Neural progenitor cell (in vitro differentiated cells): ENCODE measurements at regions not wholly inside any gene's neighbourhood (a gene's known extent, or its start where the extent isn't known, plus 50 kb on each side); places are given as distances from the start of the nearest gene placed in this dataset.

Source experiments
- DNase-seq: peaks from one replicate; pipeline ENCODE4 v3.0.0-alpha.2; 2016; ENCODE audit warnings: low spot score
- H2AFZ ChIP-seq: fragments of 200-600 bp; sonication (generic); replicated peaks from 2 replicates; pipeline ENCODE4 v1.6.1; 2016; ENCODE audit warnings: antibody characterized with exemption
- H3F3A ChIP-seq: fragments of 200-600 bp; sonication (generic); 2 replicates; pipeline ENCODE4 v1.6.1; 2016; ENCODE audit warnings: antibody characterized with exemption, low read depth
- H3K27ac ChIP-seq: fragments of 200-600 bp; sonication (generic); 2 replicates; pipeline ENCODE4 v1.5.1; 2016; ENCODE audit warnings: mild to moderate bottlenecking
- H3K27me3 ChIP-seq: fragments of 200-600 bp; sonication (generic); 2 replicates; pipeline ENCODE4 v1.6.1; 2016; ENCODE audit warnings: mild to moderate bottlenecking, moderate library complexity
- H3K36me3 ChIP-seq: fragments of 200-600 bp; sonication (generic); 2 replicates; pipeline ENCODE4 v1.5.1; 2016
- H3K4me1 ChIP-seq: fragments of 200-600 bp; sonication (generic); 2 replicates; pipeline ENCODE4 v1.6.1; 2016; ENCODE audit warnings: mixed run types
- H3K4me2 ChIP-seq: fragments of 200-600 bp; sonication (generic); 2 replicates; pipeline ENCODE4 v1.6.1; 2016
- H3K4me3 ChIP-seq: fragments of 200-600 bp; sonication (generic); 2 replicates; pipeline ENCODE4 v1.5.1; 2016
- H3K79me2 ChIP-seq: fragments of 200-600 bp; sonication (generic); 2 replicates; pipeline ENCODE4 v1.6.1; 2016; ENCODE audit warnings: low read depth
- H3K9ac ChIP-seq: fragments of 200-600 bp; sonication (generic); 2 replicates; pipeline ENCODE4 v1.6.1; 2016
- H3K9me3 ChIP-seq: fragments of 200-600 bp; sonication (generic); 2 replicates; pipeline ENCODE4 v1.5.1; 2016; ENCODE audit warnings: low read depth
- H4K20me1 ChIP-seq: fragments of 200-600 bp; sonication (generic); 2 replicates; pipeline ENCODE4 v1.6.1; 2016; ENCODE audit warnings: low read depth
- H3K27ac Mint-ChIP-seq: 3 replicates; pipeline ENCODE4 v1.8.0; 2021; ENCODE audit warnings: mixed read lengths
- H3K27me3 Mint-ChIP-seq: 2 replicates; pipeline ENCODE4 v1.8.0; 2022; ENCODE audit warnings: low read depth, mild to moderate bottlenecking, inconsistent platforms, moderate library complexity, mixed read lengths; ENCODE audit not compliant: insufficient read depth
- H3K36me3 Mint-ChIP-seq: 3 replicates; pipeline ENCODE4 v1.8.0; 2021; ENCODE audit warnings: mixed read lengths
- H3K4me1 Mint-ChIP-seq: 3 replicates; pipeline ENCODE4 v1.8.0; 2021; ENCODE audit warnings: mixed read lengths
- H3K4me3 Mint-ChIP-seq: 3 replicates; pipeline ENCODE4 v1.8.0; 2021; ENCODE audit warnings: mild to moderate bottlenecking, moderate library complexity, mixed read lengths
- H3K9me3 Mint-ChIP-seq: 3 replicates; pipeline ENCODE4 v1.8.0; 2020; ENCODE audit warnings: mixed read lengths
- CTCF ChIP-seq: fragments of 200-600 bp; sonication (generic); IDR thresholded peaks from 2 replicates; pipeline ENCODE4 v1.5.1; 2017; ENCODE audit warnings: antibody characterized with exemption, mild to moderate bottlenecking
- EZH2 ChIP-seq: fragments of 200-600 bp; sonication (generic); IDR thresholded peaks from 2 replicates; pipeline ENCODE4 v1.6.1; 2017; ENCODE audit warnings: antibody characterized with exemption, mild to moderate bottlenecking, moderate library complexity
- EZH2phosphoT487 ChIP-seq: fragments of 200-600 bp; sonication (generic); IDR thresholded peaks from 2 replicates; pipeline ENCODE4 v1.6.1; 2017; ENCODE audit warnings: antibody characterized with exemption

GRCh38 chr11:119846374-119846773, 117.4 kb upstream of the NECTIN1 start:
- H3K27ac ChIP-seq, result no peak overlapping the region
- DNase-seq, result no peak
- H3K4me2 ChIP-seq, result no peak overlapping the region
- H3K36me3 ChIP-seq, result no peaks in the 10 kb centered on the region
- Mint-ChIP-seq H3K27me3 (peaks cover 19% of the 10 kb centered on the region), H3K9me3 (peaks cover 2% of the 10 kb centered on the region), H3K4me1 (peaks cover 20% of the 10 kb centered on the region), H3K4me3 (no peak overlapping the region), H3K27ac (no peak overlapping the region), H3K36me3 (no peaks in the 10 kb centered on the region)
- no peak overlapping the region for H2AFZ ChIP-seq
- H3F3A ChIP-seq, result no peaks in the 10 kb centered on the region
- H3K79me2 ChIP-seq, result no peaks in the 10 kb centered on the region
- no peak overlapping the region for H3K9ac ChIP-seq
- no peak for TF ChIP-seq CTCF
- no peak overlapping the region for H3K4me3 ChIP-seq
- no peaks in the 10 kb centered on the region for H3K9me3 ChIP-seq
- H3K4me1 ChIP-seq, result peaks cover 9% of the 10 kb centered on the region
- no peaks in the 10 kb centered on the region for H3K27me3 ChIP-seq
- H4K20me1 ChIP-seq, result no peaks in the 10 kb centered on the region

- H3K36me3 Mint-ChIP-seq, result no peaks in the 10 kb centered on the region
- no peak overlapping the region for H3K4me2 ChIP-seq
- no peaks in the 10 kb centered on the region for H3K27me3 ChIP-seq
- peaks cover 19% of the 10 kb centered on the region for H3K27me3 Mint-ChIP-seq
- no peaks in the 10 kb centered on the region for H3K79me2 ChIP-seq
- H3K9me3 Mint-ChIP-seq, result peaks cover 2% of the 10 kb centered on the region
- H3K4me3 Mint-ChIP-seq, result no peak overlapping the region
- H3K4me3 ChIP-seq, result no peak overlapping the region
- no peaks in the 10 kb centered on the region for H4K20me1 ChIP-seq
- no peak for DNase-seq
- H3F3A ChIP-seq, result no peaks in the 10 kb centered on the region
- no peak overlapping the region for H3K27ac Mint-ChIP-seq
- TF ChIP-seq CTCF, result no peak
- TF ChIP-seq EZH2, result no peak
- no peak for TF ChIP-seq EZH2phosphoT487
- no peak overlapping the region for H3K27ac ChIP-seq
- H3K9ac ChIP-seq, result no peak overlapping the region
- peaks cover 9% of the 10 kb centered on the region for H3K4me1 ChIP-seq
- no peaks in the 10 kb centered on the region for H3K9me3 ChIP-seq
- H3K36me3 ChIP-seq, result no peaks in the 10 kb centered on the region
- no peak overlapping the region for H2AFZ ChIP-seq
- H3K4me1 Mint-ChIP-seq, result peaks cover 26% of the 10 kb centered on the region
Observed at GRCh38 chr11:119845756-119846155, 116.8 kb upstream of the NECTIN1 start.

GRCh38 chr11:119845305-119845704, 116.3 kb upstream of the NECTIN1 start:
- H3K79me2 ChIP-seq, result no peaks in the 10 kb centered on the region

More at GRCh38 chr11:119845305-119845704, 116.3 kb upstream of the NECTIN1 start:
- TF ChIP-seq CTCF, result no peak
- no peak for TF ChIP-seq EZH2
- TF ChIP-seq EZH2phosphoT487, result no peak
- no peak overlapping the region for H2AFZ ChIP-seq
- Mint-ChIP-seq H3K4me3 (no peak overlapping the region), H3K27ac (no peak overlapping the region), H3K36me3 (no peaks in the 10 kb centered on the region), H3K9me3 (peaks cover 2% of the 10 kb centered on the region), H3K27me3 (peaks cover 19% of the 10 kb centered on the region), H3K4me1 (peaks cover 25% of the 10 kb centered on the region)
- no peaks in the 10 kb centered on the region for H3K9me3 ChIP-seq
- no peaks in the 10 kb centered on the region for H4K20me1 ChIP-seq
- H3K4me2 ChIP-seq, result no peak overlapping the region
- H3K27me3 ChIP-seq, result no peaks in the 10 kb centered on the region
- no peaks in the 10 kb centered on the region for H3F3A ChIP-seq
- H3K4me1 ChIP-seq, result peaks cover 9% of the 10 kb centered on the region
- H3K27ac ChIP-seq, result no peak overlapping the region
- H3K36me3 ChIP-seq, result no peaks in the 10 kb centered on the region
- no peak overlapping the region for H3K9ac ChIP-seq
- no peak overlapping the region for H3K4me3 ChIP-seq
- DNase-seq, result no peak
